ENCODE measurements at regions not wholly inside any gene's neighbourhood (a gene's known extent, or its start where the extent isn't known, plus 50 kb on each side); places are given as distances from the start of the nearest gene placed in this dataset.
"Not testable (repeated sequence)": the region's sequence is repeated elsewhere in the genome, so short reads cannot be mapped to it uniquely, and the experiment has no call there.

- no peak overlapping the region for H3K4me3 ChIP-seq (ENCODE audit: low read length)
- no peaks in the 10 kb centered on the region for H3K9me3 ChIP-seq (ENCODE audit: control insufficient read depth, insufficient read depth, low read length)
- H3K27me3 ChIP-seq (ENCODE audit: control insufficient read depth, insufficient read depth, low read length), result no peaks in the 10 kb centered on the region
- no peaks in the 10 kb centered on the region for H3K36me3 ChIP-seq (ENCODE audit: control insufficient read depth, insufficient read depth, low read length)
- DNase-seq (ENCODE audit: low read depth, low spot score), result no peak
- H3K27ac ChIP-seq (ENCODE audit: low read length), result no peak overlapping the region
- H3K4me1 ChIP-seq (ENCODE audit: control insufficient read depth, insufficient read depth, low read length), result no peaks in the 10 kb centered on the region
- no CpG with 5 or more reads among the region's 1 CpG for WGBS (ENCODE audit: insufficient coverage, insufficient read length)
Observed at GRCh38 chrY:14351590-14351989, 172.7 kb upstream of the NLGN4Y start.

DNA sequence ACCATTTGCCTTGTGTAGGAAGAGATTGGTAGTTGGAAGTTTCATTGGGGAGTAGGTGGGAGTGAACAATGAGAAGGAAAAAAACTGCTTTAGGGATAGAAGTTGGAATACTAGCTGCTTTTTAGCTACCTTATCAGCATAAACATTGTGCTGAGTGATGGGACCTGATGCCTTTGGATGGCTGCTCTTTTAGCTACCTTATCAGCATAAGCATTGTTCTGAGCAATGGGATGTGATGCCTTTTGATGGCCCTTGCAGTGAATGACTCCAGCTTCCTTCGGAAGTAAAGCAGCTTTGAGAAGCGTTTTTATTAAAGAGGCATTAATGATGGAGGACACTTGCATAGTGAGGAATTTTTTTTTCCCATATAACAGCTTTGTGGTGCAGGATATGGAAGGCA lies 168.2 kb upstream of the NLGN4Y start:
- WGBS (ENCODE audit: insufficient coverage, insufficient read length), result no CpG with 5 or more reads among the region's 2 CpGs
- no peaks in the 10 kb centered on the region for H3K27me3 ChIP-seq (ENCODE audit: control insufficient read depth, insufficient read depth, low read length)

GRCh38 chrY:14360748-14361500 lies 163.4 kb upstream of the NLGN4Y start:
- Histone ChIP-seq H3K4me1 (ENCODE audit: control insufficient read depth, insufficient read depth, low read length) (no peaks in the 10 kb centered on the region), H3K27ac (ENCODE audit: low read length) (no peak overlapping the region), H3K4me3 (ENCODE audit: low read length) (no peak overlapping the region), H3K27me3 (ENCODE audit: control insufficient read depth, insufficient read depth, low read length) (no peaks in the 10 kb centered on the region), H3K9me3 (ENCODE audit: control insufficient read depth, insufficient read depth, low read length) (no peaks in the 10 kb centered on the region; the same call in 1 of the 2 replicates), H3K36me3 (ENCODE audit: control insufficient read depth, insufficient read depth, low read length) (no peaks in the 10 kb centered on the region)
- no peak for DNase-seq (ENCODE audit: low read depth, low spot score)

More for the DNA sequence above, 168.2 kb upstream of the NLGN4Y start:
- no peak overlapping the region for H3K27ac ChIP-seq (ENCODE audit: low read length)
- DNase-seq (ENCODE audit: low read depth, low spot score), result no peak
- no peaks in the 10 kb centered on the region for H3K36me3 ChIP-seq (ENCODE audit: control insufficient read depth, insufficient read depth, low read length)
- H3K4me1 ChIP-seq (ENCODE audit: control insufficient read depth, insufficient read depth, low read length), result no peaks in the 10 kb centered on the region
- H3K9me3 ChIP-seq (ENCODE audit: control insufficient read depth, insufficient read depth, low read length), result no peaks in the 10 kb centered on the region; the same call in 1 of the 2 replicates
- H3K4me3 ChIP-seq (ENCODE audit: low read length), result no peak overlapping the region

- Histone ChIP-seq H3K27me3 (ENCODE audit: control insufficient read depth, insufficient read depth, low read length) (no peaks in the 10 kb centered on the region), H3K27ac (ENCODE audit: low read length) (no peak overlapping the region), H3K4me3 (ENCODE audit: low read length) (no peak overlapping the region), H3K36me3 (ENCODE audit: control insufficient read depth, insufficient read depth, low read length) (no peaks in the 10 kb centered on the region), H3K9me3 (ENCODE audit: control insufficient read depth, insufficient read depth, low read length) (no peaks in the 10 kb centered on the region), H3K4me1 (ENCODE audit: control insufficient read depth, insufficient read depth, low read length) (no peaks in the 10 kb centered on the region)
- no peak for DNase-seq (ENCODE audit: low read depth, low spot score)
- no CpG with 5 or more reads among the region's 2 CpGs for WGBS (ENCODE audit: insufficient coverage, insufficient read length)
Observed at GRCh38 chrY:14373608-14374007, 150.7 kb upstream of the NLGN4Y start.

GRCh38 chrY:14378217-14378616 lies 146.1 kb upstream of the NLGN4Y start:
- H3K27ac ChIP-seq (ENCODE audit: low read length), result no peak overlapping the region
- H3K36me3 ChIP-seq (ENCODE audit: control insufficient read depth, insufficient read depth, low read length), result no peaks in the 10 kb centered on the region
- H3K4me1 ChIP-seq (ENCODE audit: control insufficient read depth, insufficient read depth, low read length), result no peaks in the 10 kb centered on the region
- no peaks in the 10 kb centered on the region for H3K27me3 ChIP-seq (ENCODE audit: control insufficient read depth, insufficient read depth, low read length)
- DNase-seq (ENCODE audit: low read depth, low spot score), result no peak
- WGBS (ENCODE audit: insufficient coverage, insufficient read length), result no CpG with 5 or more reads among the region's 4 CpGs
- H3K9me3 ChIP-seq (ENCODE audit: control insufficient read depth, insufficient read depth, low read length), result no peaks in the 10 kb centered on the region
- no peak overlapping the region for H3K4me3 ChIP-seq (ENCODE audit: low read length)

DNA sequence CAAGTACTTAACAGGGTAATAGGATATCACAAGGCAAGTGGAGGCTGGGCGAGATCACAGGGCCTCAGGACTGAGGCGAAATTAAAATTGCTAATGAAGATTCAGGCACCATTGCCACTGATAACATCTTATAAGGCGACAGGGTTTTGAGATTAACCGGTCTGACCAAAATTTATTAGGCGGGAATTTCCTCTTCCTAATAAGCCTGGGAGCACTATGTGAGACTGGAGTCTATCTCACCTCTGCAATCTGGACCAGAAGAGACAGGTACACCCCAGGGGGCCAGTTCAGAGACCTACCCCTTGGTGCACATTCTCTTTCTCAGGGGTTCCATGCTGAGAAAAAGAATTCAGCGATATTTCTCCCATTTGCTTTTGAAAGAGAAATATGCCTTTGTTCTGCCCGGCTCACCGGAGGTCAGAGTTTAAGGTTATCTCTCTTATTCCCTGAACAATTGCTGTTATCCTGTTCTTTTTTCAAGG lies 113.7 kb upstream of the NLGN4Y start:
- no CpG with 5 or more reads among the region's 8 CpGs for WGBS (ENCODE audit: insufficient coverage, insufficient read length)
- not testable (repeated sequence) for H3K4me1 ChIP-seq (ENCODE audit: control insufficient read depth, insufficient read depth, low read length); H3K4me3 ChIP-seq (ENCODE audit: low read length); H3K27me3 ChIP-seq (ENCODE audit: control insufficient read depth, insufficient read depth, low read length); H3K27ac ChIP-seq (ENCODE audit: low read length); H3K9me3 ChIP-seq (ENCODE audit: control insufficient read depth, insufficient read depth, low read length); H3K36me3 ChIP-seq (ENCODE audit: control insufficient read depth, insufficient read depth, low read length)
- DNase-seq (ENCODE audit: low read depth, low spot score), result peak; percentile 4

- no peak overlapping the region for H3K27ac ChIP-seq (ENCODE audit: low read length)
- H3K36me3 ChIP-seq (ENCODE audit: control insufficient read depth, insufficient read depth, low read length), result no peaks in the 10 kb centered on the region
- H3K4me1 ChIP-seq (ENCODE audit: control insufficient read depth, insufficient read depth, low read length), result no peaks in the 10 kb centered on the region; the same call in 1 of the 2 replicates
- no peak overlapping the region for H3K4me3 ChIP-seq (ENCODE audit: low read length)
- DNase-seq (ENCODE audit: low read depth, low spot score), result no peak
- H3K27me3 ChIP-seq (ENCODE audit: control insufficient read depth, insufficient read depth, low read length), result no peaks in the 10 kb centered on the region
- H3K9me3 ChIP-seq (ENCODE audit: control insufficient read depth, insufficient read depth, low read length), result no peaks in the 10 kb centered on the region
Observed at GRCh38 chrY:14411334-14411733, 113.0 kb upstream of the NLGN4Y start.

DNA sequence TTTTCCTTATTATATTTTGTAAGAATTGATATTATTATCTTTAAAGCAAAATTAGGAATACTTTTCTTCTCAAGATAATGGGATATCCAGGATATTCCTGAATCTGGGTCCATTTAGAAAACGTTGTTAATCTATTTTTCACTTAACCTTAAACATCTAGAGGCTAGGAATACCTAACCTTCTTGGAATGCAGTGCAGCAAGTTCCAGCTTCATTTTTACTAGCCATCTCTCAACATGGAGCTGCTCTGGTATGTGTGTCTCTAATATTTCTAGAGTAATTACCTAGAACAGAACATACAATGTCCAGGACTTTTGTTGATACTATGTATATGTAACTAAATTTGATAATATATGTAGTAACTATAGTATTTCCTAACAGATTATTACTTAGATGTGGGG lies 87.8 kb upstream of the NLGN4Y start:
- no peak for DNase-seq (ENCODE audit: low read depth, low spot score)
- no CpG with 5 or more reads among the region's 1 CpG for WGBS (ENCODE audit: insufficient coverage, insufficient read length)
- H3K36me3 ChIP-seq (ENCODE audit: control insufficient read depth, insufficient read depth, low read length), result no peaks in the 10 kb centered on the region
- no peaks in the 10 kb centered on the region for H3K27me3 ChIP-seq (ENCODE audit: control insufficient read depth, insufficient read depth, low read length)
- H3K27ac ChIP-seq (ENCODE audit: low read length), result no peak overlapping the region
- no peaks in the 10 kb centered on the region for H3K9me3 ChIP-seq (ENCODE audit: control insufficient read depth, insufficient read depth, low read length)
- no peak overlapping the region for H3K4me3 ChIP-seq (ENCODE audit: low read length)
- no peaks in the 10 kb centered on the region for H3K4me1 ChIP-seq (ENCODE audit: control insufficient read depth, insufficient read depth, low read length)

DNA sequence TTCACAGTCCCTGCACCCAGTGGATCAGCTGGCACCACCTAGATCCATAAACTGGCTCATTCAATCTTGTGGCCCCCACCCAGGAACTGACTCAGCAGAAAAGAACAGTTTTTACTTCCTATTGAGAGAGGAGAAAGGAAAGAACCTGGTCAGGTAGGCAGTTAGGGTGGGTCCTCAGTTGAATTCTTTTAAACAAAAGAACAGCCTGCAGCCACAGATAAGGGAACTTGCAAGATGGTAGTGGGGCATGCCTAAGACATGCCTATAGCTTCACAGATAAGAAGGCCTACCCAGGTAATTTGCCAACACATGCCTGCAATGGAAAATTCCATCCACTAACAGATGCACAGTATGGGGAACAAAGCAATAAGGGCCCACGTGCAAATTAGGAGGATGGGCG lies 86.7 kb upstream of the NLGN4Y start:
- no peaks in the 10 kb centered on the region for H3K4me1 ChIP-seq (ENCODE audit: control insufficient read depth, insufficient read depth, low read length)
- no CpG with 5 or more reads among the region's 2 CpGs for WGBS (ENCODE audit: insufficient coverage, insufficient read length)
- no peaks in the 10 kb centered on the region for H3K27me3 ChIP-seq (ENCODE audit: control insufficient read depth, insufficient read depth, low read length)
- DNase-seq (ENCODE audit: low read depth, low spot score), result no peak
- no peak overlapping the region for H3K4me3 ChIP-seq (ENCODE audit: low read length)
- H3K36me3 ChIP-seq (ENCODE audit: control insufficient read depth, insufficient read depth, low read length), result no peaks in the 10 kb centered on the region
- no peak overlapping the region for H3K27ac ChIP-seq (ENCODE audit: low read length)
- no peaks in the 10 kb centered on the region for H3K9me3 ChIP-seq (ENCODE audit: control insufficient read depth, insufficient read depth, low read length)

- no peaks in the 10 kb centered on the region for H3K36me3 ChIP-seq (ENCODE audit: control insufficient read depth, insufficient read depth, low read length)
- no peak overlapping the region for H3K4me3 ChIP-seq (ENCODE audit: low read length)
- H3K27ac ChIP-seq (ENCODE audit: low read length), result no peak overlapping the region
- no peaks in the 10 kb centered on the region for H3K27me3 ChIP-seq (ENCODE audit: control insufficient read depth, insufficient read depth, low read length)
- no peaks in the 10 kb centered on the region for H3K9me3 ChIP-seq (ENCODE audit: control insufficient read depth, insufficient read depth, low read length)
- no peaks in the 10 kb centered on the region for H3K4me1 ChIP-seq (ENCODE audit: control insufficient read depth, insufficient read depth, low read length)
- no peak for DNase-seq (ENCODE audit: low read depth, low spot score)
- WGBS (ENCODE audit: insufficient coverage, insufficient read length), result no CpG with 5 or more reads among the region's 1 CpG
Observed at GRCh38 chrY:14438395-14438794, 85.9 kb upstream of the NLGN4Y start.

GRCh38 chrY:14444550-14444949 lies 79.8 kb upstream of the NLGN4Y start:
- Histone ChIP-seq H3K36me3 (ENCODE audit: control insufficient read depth, insufficient read depth, low read length) (no peaks in the 10 kb centered on the region), H3K4me3 (ENCODE audit: low read length) (no peak overlapping the region), H3K27me3 (ENCODE audit: control insufficient read depth, insufficient read depth, low read length) (no peaks in the 10 kb centered on the region), H3K9me3 (ENCODE audit: control insufficient read depth, insufficient read depth, low read length) (no peaks in the 10 kb centered on the region), H3K27ac (ENCODE audit: low read length) (no peak overlapping the region), H3K4me1 (ENCODE audit: control insufficient read depth, insufficient read depth, low read length) (no peaks in the 10 kb centered on the region)
- WGBS (ENCODE audit: insufficient coverage, insufficient read length), result no CpG with 5 or more reads among the region's 4 CpGs
- no peak for DNase-seq (ENCODE audit: low read depth, low spot score)
